GM12878 (cell line): ENCODE measurements at regions not wholly inside any gene's neighbourhood (a gene's known extent, or its start where the extent isn't known, plus 50 kb on each side); places are given as distances from the start of the nearest gene placed in this dataset.

ENCODE experiments used
- ATAC-seq: fragments of 200-7000 bp; cut with Tn5 transposase; 3 replicates; pipeline ENCODE4 v1.9.1; 2020; ENCODE audit warnings: mild to moderate bottlenecking, moderate library complexity
- BruUV-seq: library from RNA; stranded (reverse); fragments of 400-500 nt; replicated peaks from 2 replicates; lab custom pipeline; 2021; lab: Mats Ljungman, UMichigan
- CTCF ChIA-PET: fragments of 300-600 bp; sonication (Branson Sonifier 250); formaldehyde crosslinking; extraction: SDS; loops from one replicate; lab custom pipeline; 2021; ENCODE audit warnings: inconsistent platforms; lab: Yijun Ruan, JAX
- POLR2A ChIA-PET: fragments of 350-600 bp; formaldehyde crosslinking; extraction: SDS; loops from one replicate; lab custom pipeline; 2021; ENCODE audit warnings: inconsistent platforms; lab: Charles Lee
- RAD21 ChIA-PET: fragments of 300-600 bp; sonication (Branson Sonifier 250); formaldehyde crosslinking; loops from one replicate; lab custom pipeline; 2023; ENCODE audit warnings: antibody characterized with exemption; ENCODE audit not compliant: unreplicated experiment; lab: Charles Lee
- SMC1A ChIA-PET: fragments of 300-600 bp; sonication (Branson Sonifier 250); formaldehyde crosslinking; loops from one replicate; lab custom pipeline; 2023; ENCODE audit not compliant: unreplicated experiment, uncharacterized antibody; lab: Charles Lee
- DNase-seq: peaks from one replicate; pipeline ENCODE4 v3.0.0-alpha.2; 2011; ENCODE audit warnings: low read depth, low spot score
- FAIRE-seq: peaks from 3 replicates; lab custom pipeline; 2011; peaks lifted over from hg19 to GRCh38; lab: Jason Lieb, UNC
- H2AFZ ChIP-seq: 2 replicates; pipeline ENCODE4 v1.6.0; 2011; ENCODE audit warnings: low read depth, low read length, control low read depth; ENCODE audit not compliant: control insufficient read depth
- H3K27ac ChIP-seq: 2 replicates; pipeline ENCODE4 v1.5.1; 2011; ENCODE audit warnings: control low read depth; ENCODE audit not compliant: control insufficient read depth, insufficient read depth
- H3K27me3 ChIP-seq, 2 experiments: replicated peaks in 1 of 2; 2 replicates each; pipeline versions ENCODE4 v1.6.0 to v1.6.1; 2011; ENCODE audit warnings: low read length in 1 of 2; ENCODE audit not compliant: control insufficient read depth in 2 of 2, insufficient read depth in 2 of 2
- H3K36me3 ChIP-seq, 2 experiments: 2 replicates each; pipeline ENCODE4 v1.5.1; 2011; ENCODE audit warnings: low read length in 1 of 2; ENCODE audit not compliant: control insufficient read depth in 2 of 2, insufficient read depth in 2 of 2
- H3K4me1 ChIP-seq: 2 replicates; pipeline ENCODE4 v1.6.1; 2011; ENCODE audit warnings: mild to moderate bottlenecking, low read length, moderate library complexity, mixed read lengths; ENCODE audit not compliant: control insufficient read depth, insufficient read depth
- H3K4me2 ChIP-seq: 2 replicates; pipeline ENCODE4 v1.6.0; 2011; ENCODE audit warnings: control low read depth; ENCODE audit not compliant: control insufficient read depth, insufficient read depth
- H3K4me3 ChIP-seq: fragments of 200-600 bp; sonication (generic); 2 replicates; pipeline ENCODE4 v1.5.1; 2016
- H3K79me2 ChIP-seq: 2 replicates; pipeline ENCODE4 v1.6.0; 2011; ENCODE audit warnings: low read length; ENCODE audit not compliant: control insufficient read depth, insufficient read depth
- H3K9ac ChIP-seq: 2 replicates; pipeline ENCODE4 v1.8.0; 2011; ENCODE audit warnings: low read length, control low read depth, mixed read lengths; ENCODE audit not compliant: control insufficient read depth, insufficient read depth
- H3K9me3 ChIP-seq: replicated peaks from 3 replicates; pipeline ENCODE4 v1.5.1; 2011; ENCODE audit warnings: mild to moderate bottlenecking, low read length; ENCODE audit not compliant: control insufficient read depth, insufficient read depth
- H4K20me1 ChIP-seq: 2 replicates; pipeline ENCODE4 v1.6.0; 2011; ENCODE audit not compliant: control insufficient read depth, insufficient read depth
- BHLHE40 ChIP-seq, 2 experiments: fragments of 450-650 bp in 1 of 2; IDR thresholded peaks; 2 replicates each; pipeline ENCODE4 v1.6.1; 2011 to 2017; ENCODE audit warnings: low read depth in 2 of 2, borderline replicate concordance in 1 of 2, improper control_type of control experiment in 1 of 2, low read length in 1 of 2, mild to moderate bottlenecking in 1 of 2
- CEBPB ChIP-seq, 2 experiments: fragments of 150-350 bp in 1 of 2; IDR thresholded peaks; 2 replicates each; pipeline ENCODE4 v1.6.1; 2012 to 2014; ENCODE audit warnings: low read depth in 2 of 2, low read length in 2 of 2, borderline replicate concordance in 1 of 2, inconsistent platforms in 1 of 2
- EED ChIP-seq: sonication (generic); IDR thresholded peaks from 2 replicates; pipeline ENCODE4 v1.6.1; 2016; ENCODE audit warnings: antibody characterized with exemption, low read depth
- MTA3 ChIP-seq: IDR thresholded peaks from 2 replicates; pipeline ENCODE4 v1.6.1; 2012; ENCODE audit warnings: low read length, inconsistent platforms, borderline replicate concordance
- MYB ChIP-seq: fragments of 150-350 bp; IDR thresholded peaks from 2 replicates; pipeline ENCODE4 v1.6.1; 2014; ENCODE audit warnings: mild to moderate bottlenecking, low read depth, low read length, borderline replicate concordance
- NFYA ChIP-seq: IDR thresholded peaks from 2 replicates; pipeline ENCODE4 v1.6.1; 2011; ENCODE audit warnings: low read depth, mild to moderate bottlenecking, low read length, improper control_type of control experiment, borderline replicate concordance
- POU2F2 ChIP-seq: IDR thresholded peaks from 3 replicates; pipeline ENCODE4 v1.6.1; 2011; ENCODE audit warnings: low read depth, mild to moderate bottlenecking, low read length, borderline replicate concordance
- RELB ChIP-seq: fragments of 450-650 bp; IDR thresholded peaks from 2 replicates; pipeline ENCODE4 v1.6.1; 2017; ENCODE audit warnings: low read depth, mild to moderate bottlenecking, moderate library complexity
- SKIL ChIP-seq: fragments of 450-650 bp; IDR thresholded peaks from 2 replicates; pipeline ENCODE4 v1.6.1; 2017; ENCODE audit warnings: mild to moderate bottlenecking, low read depth, inconsistent platforms; ENCODE audit not compliant: poor library complexity, severe bottlenecking
- STAT3 ChIP-seq: IDR thresholded peaks from 2 replicates; pipeline ENCODE4 v1.6.1; 2011; ENCODE audit warnings: low read depth, low read length, improper control_type of control experiment
- YY1 ChIP-seq: IDR thresholded peaks from 2 replicates; pipeline ENCODE4 v1.6.1; 2011; ENCODE audit warnings: low read depth, mild to moderate bottlenecking, low read length
- WGBS: methylation state at CpG from one replicate; pipeline ENCODE4 v1.1.6; 2016; ENCODE audit warnings: low lambda C conversion rate; ENCODE audit not compliant: insufficient replicate concordance, insufficient coverage; ENCODE audit errors: missing lambda C conversion rate; 5-methylcytosine and 5-hydroxymethylcytosine counted together
- in situ Hi-C: fragments of 300-500 bp; cut with MboI; formaldehyde crosslinking; loops from 9 replicates; pipeline ENCODE4 v1.14.3; 2018; ENCODE audit warnings: mixed read lengths
- intact Hi-C: fragments of 100-400 bp; cut with micrococcal nuclease; formaldehyde crosslinking; loops from one replicate; pipeline ENCODE4 v1.14.2; 2022; ENCODE audit not compliant: unreplicated experiment

- H2AFZ ChIP-seq: no peak overlapping the region
- no peak overlapping the region for H3K9ac ChIP-seq
- H3K4me3 ChIP-seq: no peak overlapping the region
- in situ Hi-C loops: no loop called here
- no peaks in the 10 kb centered on the region for H4K20me1 ChIP-seq
- H3K27ac ChIP-seq: no peak overlapping the region
- H3K79me2 ChIP-seq: no peaks in the 10 kb centered on the region
- BruUV-seq: no TSS peak
- ChIA-PET RAD21 (no interaction called here), POLR2A (no interaction called here), CTCF (interaction anchor here (0.7 to 1.9 kb wide), 3 partner anchors 33 to 109 kb away, joined by 3 to 7 read pairs (median 4); no protein-coding TSS in a partner anchor), SMC1A (no interaction called here)
- DNase-seq (no peak), FAIRE-seq (no peak), ATAC-seq (no peak)
- TF ChIP-seq POU2F2 (no peak), NFYA (no peak), CEBPB (IDR thresholded peaks at IDR 0.05; ENCODE audit: borderline replicate concordance in 1 of 2, low read depth in 2 of 2, low read length in 2 of 2) (no peak), EED (no peak), RELB (no peak), STAT3 (no peak), MYB (no peak), BHLHE40 (IDR thresholded peaks at IDR 0.05; ENCODE audit: borderline replicate concordance in 1 of 2, low read depth in 2 of 2, low read length in 1 of 2) (no peak), YY1 (no peak), MTA3 (no peak), SKIL (no peak)
- no peaks in the 10 kb centered on the region for H3K4me1 ChIP-seq
- intact Hi-C loops: no loop called here
- no peaks in the 10 kb centered on the region for H3K36me3 ChIP-seq
- H3K9me3 ChIP-seq: no peaks in the 10 kb centered on the region
- no peak overlapping the region for H3K4me2 ChIP-seq
- no peaks in the 10 kb centered on the region for H3K27me3 ChIP-seq
- WGBS: 76% methylated on average over 3 of the region's 3 CpGs
These were observed 110.4 kb downstream of the SLIT2 start for GRCh38 chr4:20362148-20362547.
